Astrocyte (in vitro differentiated cells and primary cell): ENCODE measurements at regions not wholly inside any gene's neighbourhood (a gene's known extent, or its start where the extent isn't known, plus 50 kb on each side); places are given as distances from the start of the nearest gene placed in this dataset.

Experiments
- DNase-seq: peaks from one replicate; pipeline ENCODE4 v3.0.0-alpha.2; 2010; ENCODE audit warnings: low read depth
- FAIRE-seq: peaks from 2 replicates; lab custom pipeline; 2011; peaks lifted over from hg19 to GRCh38; lab: Jason Lieb, UNC
- H2AFZ ChIP-seq: 2 replicates; pipeline ENCODE4 v1.6.0; 2012; ENCODE audit warnings: low read depth, low read length, inconsistent platforms
- H3K27ac ChIP-seq: 2 replicates; pipeline ENCODE4 v1.5.1; 2011; ENCODE audit warnings: low read depth, low read length, inconsistent platforms
- H3K27me3 ChIP-seq: 2 replicates; pipeline ENCODE4 v1.6.0; 2011; ENCODE audit warnings: low read length, inconsistent platforms; ENCODE audit not compliant: insufficient read depth
- H3K36me3 ChIP-seq: 2 replicates; pipeline ENCODE4 v1.5.1; 2011; ENCODE audit warnings: low read length, inconsistent platforms; ENCODE audit not compliant: insufficient read depth
- H3K4me1 ChIP-seq: 2 replicates; pipeline ENCODE4 v1.5.1; 2011; ENCODE audit warnings: low read length, inconsistent platforms; ENCODE audit not compliant: insufficient read depth
- H3K4me2 ChIP-seq: 2 replicates; pipeline ENCODE4 v1.6.0; 2012; ENCODE audit warnings: low read length, inconsistent platforms
- H3K4me3 ChIP-seq: 2 replicates; pipeline ENCODE4 v1.5.1; 2011; ENCODE audit warnings: low read depth, mild to moderate bottlenecking, low read length, inconsistent platforms; ENCODE audit not compliant: insufficient read depth
- H3K79me2 ChIP-seq: 2 replicates; pipeline ENCODE4 v1.6.0; 2012; ENCODE audit warnings: mild to moderate bottlenecking, low read length, inconsistent platforms; ENCODE audit not compliant: insufficient read depth
- H3K9ac ChIP-seq: 2 replicates; pipeline ENCODE4 v1.6.0; 2012; ENCODE audit warnings: mild to moderate bottlenecking, low read length, inconsistent platforms
- H3K9me3 ChIP-seq: 2 replicates; pipeline ENCODE4 v1.5.1; 2012; ENCODE audit warnings: low read depth, mild to moderate bottlenecking, low read length, inconsistent platforms; ENCODE audit not compliant: insufficient read depth
- H4K20me1 ChIP-seq: 2 replicates; pipeline ENCODE4 v1.6.0; 2012; ENCODE audit warnings: low read length, inconsistent platforms; ENCODE audit not compliant: insufficient read depth
- H3K27ac Mint-ChIP-seq: one replicate; pipeline ENCODE4 v1.8.0; 2021; ENCODE audit warnings: mild to moderate bottlenecking, mixed read lengths; ENCODE audit not compliant: unreplicated experiment
- H3K27me3 Mint-ChIP-seq: one replicate; pipeline ENCODE4 v1.8.0; 2021; ENCODE audit warnings: low read depth, mixed read lengths; ENCODE audit not compliant: unreplicated experiment
- H3K36me3 Mint-ChIP-seq: one replicate; pipeline ENCODE4 v1.8.0; 2021; ENCODE audit warnings: low read depth, mixed read lengths; ENCODE audit not compliant: unreplicated experiment
- H3K4me1 Mint-ChIP-seq: one replicate; pipeline ENCODE4 v1.8.0; 2021; ENCODE audit warnings: low read depth, mixed read lengths; ENCODE audit not compliant: unreplicated experiment
- H3K4me3 Mint-ChIP-seq: one replicate; pipeline ENCODE4 v1.8.0; 2021; ENCODE audit warnings: mild to moderate bottlenecking, moderate library complexity, mixed read lengths; ENCODE audit not compliant: unreplicated experiment
- H3K9me3 Mint-ChIP-seq: one replicate; pipeline ENCODE4 v1.8.0; 2021; ENCODE audit warnings: mild to moderate bottlenecking, mixed read lengths; ENCODE audit not compliant: unreplicated experiment
- CTCF ChIP-seq: IDR thresholded peaks from 2 replicates; pipeline ENCODE4 v1.5.1; 2011; ENCODE audit warnings: low read depth, mild to moderate bottlenecking, inconsistent platforms, low read length, moderate library complexity; ENCODE audit not compliant: insufficient read depth
- EZH2 ChIP-seq: IDR thresholded peaks from 2 replicates; pipeline ENCODE4 v1.6.1; 2012; ENCODE audit warnings: mild to moderate bottlenecking, low read length, inconsistent platforms; ENCODE audit not compliant: insufficient read depth

GRCh38 chr13:90103099-90103784 lies 1244.2 kb upstream of the MIR17HG start:
- no peak for DNase-seq
- Histone ChIP-seq H3K9me3 (peaks cover 2% of the 10 kb centered on the region), H3K4me1 (peaks cover 13% of the 10 kb centered on the region), H3K9ac (no peak overlapping the region), H3K4me3 (no peak overlapping the region), H3K27me3 (no peaks in the 10 kb centered on the region), H3K27ac (no peak overlapping the region), H3K4me2 (no peak overlapping the region), H3K36me3 (no peaks in the 10 kb centered on the region), H4K20me1 (no peaks in the 10 kb centered on the region), H2AFZ (no peak overlapping the region), H3K79me2 (no peaks in the 10 kb centered on the region)
- TF ChIP-seq EZH2 = no peak
- Mint-ChIP-seq H3K9me3 (peaks cover 3% of the 10 kb centered on the region), H3K27ac (no peak overlapping the region), H3K4me1 (peaks cover 14% of the 10 kb centered on the region), H3K27me3 (no peaks in the 10 kb centered on the region), H3K36me3 (no peaks in the 10 kb centered on the region), H3K4me3 (no peak overlapping the region)
- no peak for FAIRE-seq

- no peak overlapping the region for H3K27ac Mint-ChIP-seq
- Histone ChIP-seq H3K4me1 (peaks cover 13% of the 10 kb centered on the region), H4K20me1 (no peaks in the 10 kb centered on the region), H2AFZ (no peak overlapping the region), H3K36me3 (no peaks in the 10 kb centered on the region), H3K4me2 (peak overlapping the region; percentile 33), H3K27ac (no peak overlapping the region), H3K4me3 (no peak overlapping the region), H3K79me2 (no peaks in the 10 kb centered on the region), H3K9ac (no peak overlapping the region), H3K9me3 (peaks cover 2% of the 10 kb centered on the region), H3K27me3 (no peaks in the 10 kb centered on the region)
- TF ChIP-seq CTCF = no peak
- no peak for TF ChIP-seq EZH2
- peaks cover 14% of the 10 kb centered on the region for H3K4me1 Mint-ChIP-seq
- DNase-seq (no peak), FAIRE-seq (no peak)
- no peaks in the 10 kb centered on the region for H3K27me3 Mint-ChIP-seq
- no peak overlapping the region for H3K4me3 Mint-ChIP-seq
- peaks cover 3% of the 10 kb centered on the region for H3K9me3 Mint-ChIP-seq
- no peaks in the 10 kb centered on the region for H3K36me3 Mint-ChIP-seq
These were observed 1242.7 kb upstream of the MIR17HG start for GRCh38 chr13:90104764-90105163.

- Mint-ChIP-seq H3K36me3 (no peaks in the 10 kb centered on the region), H3K4me3 (no peak overlapping the region), H3K4me1 (peaks cover 14% of the 10 kb centered on the region), H3K27ac (no peak overlapping the region), H3K9me3 (peaks cover 3% of the 10 kb centered on the region), H3K27me3 (no peaks in the 10 kb centered on the region)
- TF ChIP-seq CTCF (no peak), EZH2 (no peak)
- Histone ChIP-seq H4K20me1 (no peaks in the 10 kb centered on the region), H3K27ac (no peak overlapping the region), H3K9ac (no peak overlapping the region), H3K36me3 (no peaks in the 10 kb centered on the region), H3K79me2 (no peaks in the 10 kb centered on the region), H3K4me1 (peaks cover 13% of the 10 kb centered on the region), H3K4me3 (no peak overlapping the region), H3K9me3 (no peaks in the 10 kb centered on the region), H3K27me3 (no peaks in the 10 kb centered on the region), H3K4me2 (peak overlapping the region; percentile 72), H2AFZ (no peak overlapping the region)
- DNase-seq (peak; percentile 71), FAIRE-seq (no peak)
These were observed 1242.2 kb upstream of the MIR17HG start for GRCh38 chr13:90105276-90105675.
